Gastrocnemius medialis (tissue), 4 donors: ENCODE measurements at regions not wholly inside any gene's neighbourhood (a gene's known extent, or its start where the extent isn't known, plus 50 kb on each side); places are given as distances from the start of the nearest gene placed in this dataset.

Experiments used
- ATAC-seq, 2 donors: fragments of 150-250 bp; one replicate each; pipeline ENCODE4 v1.9.1; 2016
- DNase-seq, 2 donors: peaks; one replicate each; pipeline ENCODE4 v3.0.0-alpha.2; 2019
- H3K27ac ChIP-seq, 4 donors: fragments of 200-600 bp; sonication (generic); 1 replicate in 1 of 4; 2 replicates in 3 of 4; pipeline ENCODE4 v1.5.1; 2016 to 2018; ENCODE audit warnings: mild to moderate bottlenecking in 2 of 4, moderate library complexity in 1 of 4
- H3K27me3 ChIP-seq, 3 donors: fragments of 200-600 bp; sonication (generic) in 2 of 3; 1 replicate in 1 of 3; 2 replicates in 2 of 3; pipeline versions ENCODE4 v1.5.1 to v1.6.0; 2016 to 2019; ENCODE audit warnings: mild to moderate bottlenecking in 1 of 3, moderate library complexity in 1 of 3
- H3K36me3 ChIP-seq, 2 donors: fragments of 200-600 bp; sonication (generic) in 1 of 2; one replicate each; pipeline ENCODE4 v1.5.1; 2017 to 2018
- H3K4me1 ChIP-seq, 2 donors: fragments of 200-600 bp; sonication (generic) in 1 of 2; one replicate each; pipeline ENCODE4 v1.5.1; 2016 to 2017; ENCODE audit warnings: mild to moderate bottlenecking in 2 of 2
- H3K4me3 ChIP-seq, 4 donors: fragments of 200-600 bp; sonication (generic) in 3 of 4; 1 replicate in 1 of 4; 2 replicates in 3 of 4; pipeline ENCODE4 v1.5.1; 2016 to 2019; ENCODE audit warnings: mild to moderate bottlenecking in 2 of 4
- H3K9me3 ChIP-seq, 3 donors: fragments of 200-600 bp; sonication (generic) in 2 of 3; 1 replicate in 1 of 3; 2 replicates in 2 of 3; pipeline ENCODE4 v1.5.1; 2016 to 2019
- POLR2A ChIP-seq, 2 donors: fragments of 450-650 bp; IDR thresholded peaks; one replicate each; pipeline ENCODE4 v1.6.1; 2017; ENCODE audit warnings: antibody characterized with exemption in 2 of 2, mild to moderate bottlenecking in 2 of 2, moderate library complexity in 2 of 2
- in situ Hi-C, 4 donors: fragments of 200-750 bp; cut with MboI; loops; one replicate each; pipeline versions ENCODE4 v1.15.0 to v1.8.0; 2017; ENCODE audit warnings: low sequenced_read_pairs in 4 of 4
- intact Hi-C: fragments of 100-400 bp; cut with DNase I; formaldehyde crosslinking; loops from one replicate; pipeline ENCODE4 v1.15.1; 2023; ENCODE audit warnings: low total_unique reads
- TF ChIP-seq, protein P1 (sequence below), 5 experiments: fragments of 450-650 bp in 3 of 5; fragments of 200-600 bp in 2 of 5; sonication (generic) in 2 of 5; IDR thresholded peaks in 4 of 5; conservative IDR thresholded peaks in 1 of 5; 1 replicate in 4 of 5; 2 replicates in 1 of 5; pipeline ENCODE4 v1.5.1; 2016 to 2019; ENCODE audit warnings: antibody characterized with exemption in 5 of 5, mild to moderate bottlenecking in 3 of 5, moderate library complexity in 3 of 5

DNA sequence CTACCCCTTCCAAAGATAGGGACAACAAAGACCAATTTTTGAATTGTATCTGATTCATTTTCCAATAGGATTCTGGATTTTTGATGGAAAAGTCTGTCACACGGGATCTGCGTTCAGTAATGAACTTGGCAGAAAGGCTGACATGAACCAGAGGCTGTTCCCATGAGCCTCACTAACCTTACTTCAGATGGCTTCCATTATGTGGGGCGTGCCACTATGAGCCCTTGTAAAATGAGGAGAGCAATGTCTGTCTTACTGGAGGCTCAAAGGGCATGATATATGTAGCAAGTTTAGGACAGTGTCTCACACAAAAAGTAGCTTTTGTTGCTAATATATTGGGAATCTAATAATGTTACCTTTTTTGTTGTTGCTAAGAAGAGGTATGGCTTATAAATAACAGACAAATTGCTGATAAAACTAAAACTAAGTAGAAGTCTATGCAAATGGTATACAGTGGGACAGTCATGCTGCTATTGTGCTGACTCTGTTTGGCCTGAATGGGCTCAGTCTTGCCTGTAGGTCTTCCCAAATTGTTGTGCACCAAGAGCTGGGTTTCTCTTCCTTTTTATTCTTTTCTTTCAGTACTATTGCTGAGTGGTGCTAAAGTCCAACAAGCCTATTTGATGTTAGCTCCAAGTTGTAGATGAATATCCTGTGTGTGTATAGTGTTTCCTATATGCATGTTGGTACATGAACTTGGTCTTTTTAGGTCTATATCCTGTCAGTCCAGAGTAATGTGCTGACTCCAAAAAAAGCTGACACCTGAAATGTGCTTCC is 132.1 kb downstream of the SPRY1 start:
- Histone ChIP-seq H3K9me3 (no peaks in the 10 kb centered on the region), H3K27me3 (no peaks in the 10 kb centered on the region), H3K27ac (no peak overlapping the region), H3K36me3 (no peaks in the 10 kb centered on the region), H3K4me1 (peaks cover 8 to 9% of the 10 kb centered on the region in 2 donors), H3K4me3 (no peak overlapping the region)
- in situ Hi-C loops (no loop called here), intact Hi-C loops (no loop called here)
- ATAC-seq (peak in 1 of 2 donors; percentile 30), DNase-seq (no peak)
- TF ChIP-seq, protein P1, sequence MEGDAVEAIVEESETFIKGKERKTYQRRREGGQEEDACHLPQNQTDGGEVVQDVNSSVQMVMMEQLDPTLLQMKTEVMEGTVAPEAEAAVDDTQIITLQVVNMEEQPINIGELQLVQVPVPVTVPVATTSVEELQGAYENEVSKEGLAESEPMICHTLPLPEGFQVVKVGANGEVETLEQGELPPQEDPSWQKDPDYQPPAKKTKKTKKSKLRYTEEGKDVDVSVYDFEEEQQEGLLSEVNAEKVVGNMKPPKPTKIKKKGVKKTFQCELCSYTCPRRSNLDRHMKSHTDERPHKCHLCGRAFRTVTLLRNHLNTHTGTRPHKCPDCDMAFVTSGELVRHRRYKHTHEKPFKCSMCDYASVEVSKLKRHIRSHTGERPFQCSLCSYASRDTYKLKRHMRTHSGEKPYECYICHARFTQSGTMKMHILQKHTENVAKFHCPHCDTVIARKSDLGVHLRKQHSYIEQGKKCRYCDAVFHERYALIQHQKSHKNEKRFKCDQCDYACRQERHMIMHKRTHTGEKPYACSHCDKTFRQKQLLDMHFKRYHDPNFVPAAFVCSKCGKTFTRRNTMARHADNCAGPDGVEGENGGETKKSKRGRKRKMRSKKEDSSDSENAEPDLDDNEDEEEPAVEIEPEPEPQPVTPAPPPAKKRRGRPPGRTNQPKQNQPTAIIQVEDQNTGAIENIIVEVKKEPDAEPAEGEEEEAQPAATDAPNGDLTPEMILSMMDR (IDR thresholded peaks at IDR 0.05 in 4 of 5, conservative IDR thresholded peaks at IDR 0.05 in 1 of 5): no peak
- TF ChIP-seq POLR2A (IDR thresholded peaks at IDR 0.05): no peak

DNA sequence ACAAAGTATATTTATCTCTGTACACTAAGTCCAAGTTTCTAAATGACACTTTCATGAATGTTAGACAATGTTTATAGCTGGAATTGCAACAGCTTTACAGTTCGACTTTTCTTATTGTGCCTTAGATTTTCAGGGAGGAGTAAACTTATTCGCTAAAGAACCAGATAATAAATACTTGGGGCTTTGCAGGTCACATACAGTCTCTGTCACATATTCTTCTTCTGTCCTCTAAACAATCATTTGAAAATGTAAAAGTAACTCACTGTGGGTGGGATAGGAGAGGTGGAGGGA is 132.6 kb downstream of the SPRY1 start:
- no peak for TF ChIP-seq POLR2A (IDR thresholded peaks at IDR 0.05)
- TF ChIP-seq, protein P1 (IDR thresholded peaks at IDR 0.05 in 4 of 5, conservative IDR thresholded peaks at IDR 0.05 in 1 of 5): no peak
- Histone ChIP-seq H3K27me3 (no peaks in the 10 kb centered on the region), H3K27ac (no peak overlapping the region), H3K9me3 (no peaks in the 10 kb centered on the region), H3K36me3 (no peaks in the 10 kb centered on the region), H3K4me3 (no peak overlapping the region), H3K4me1 (peaks cover 8 to 9% of the 10 kb centered on the region in 2 donors)
- intact Hi-C loops: no loop called here
- in situ Hi-C loops: no loop called here
- no peak for ATAC-seq
- DNase-seq: no peak

DNA sequence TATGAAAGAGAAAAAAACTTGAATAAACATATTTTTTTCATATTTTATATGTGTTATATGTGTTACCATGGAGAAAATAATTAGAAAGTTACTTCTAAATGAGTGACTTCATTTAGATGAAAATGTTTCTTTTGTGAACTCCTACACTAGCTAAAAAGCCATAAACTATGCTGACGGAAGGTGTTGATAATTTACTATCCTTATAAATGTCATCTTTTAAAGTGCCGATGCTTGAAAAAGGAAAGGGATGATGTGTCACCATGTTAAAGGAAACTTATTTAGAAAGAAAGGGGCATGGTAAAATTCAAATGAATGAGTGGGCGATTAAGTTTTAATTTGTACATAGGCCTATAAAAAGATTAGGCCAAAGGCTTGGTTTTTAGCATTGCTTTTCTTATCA is 133.8 kb downstream of the SPRY1 start:
- no peaks in the 10 kb centered on the region for H3K27me3 ChIP-seq
- H3K4me3 ChIP-seq: no peak overlapping the region
- peaks cover 8 to 9% of the 10 kb centered on the region in 2 donors for H3K4me1 ChIP-seq
- DNase-seq (no peak), ATAC-seq (no peak)
- H3K36me3 ChIP-seq: no peaks in the 10 kb centered on the region
- no peaks in the 10 kb centered on the region for H3K9me3 ChIP-seq
- intact Hi-C loops: no loop called here
- no peak overlapping the region for H3K27ac ChIP-seq
- TF ChIP-seq, protein P1 (IDR thresholded peaks at IDR 0.05 in 4 of 5, conservative IDR thresholded peaks at IDR 0.05 in 1 of 5): no peak
- TF ChIP-seq POLR2A (IDR thresholded peaks at IDR 0.05): no peak
- in situ Hi-C loops: no loop called here

DNA sequence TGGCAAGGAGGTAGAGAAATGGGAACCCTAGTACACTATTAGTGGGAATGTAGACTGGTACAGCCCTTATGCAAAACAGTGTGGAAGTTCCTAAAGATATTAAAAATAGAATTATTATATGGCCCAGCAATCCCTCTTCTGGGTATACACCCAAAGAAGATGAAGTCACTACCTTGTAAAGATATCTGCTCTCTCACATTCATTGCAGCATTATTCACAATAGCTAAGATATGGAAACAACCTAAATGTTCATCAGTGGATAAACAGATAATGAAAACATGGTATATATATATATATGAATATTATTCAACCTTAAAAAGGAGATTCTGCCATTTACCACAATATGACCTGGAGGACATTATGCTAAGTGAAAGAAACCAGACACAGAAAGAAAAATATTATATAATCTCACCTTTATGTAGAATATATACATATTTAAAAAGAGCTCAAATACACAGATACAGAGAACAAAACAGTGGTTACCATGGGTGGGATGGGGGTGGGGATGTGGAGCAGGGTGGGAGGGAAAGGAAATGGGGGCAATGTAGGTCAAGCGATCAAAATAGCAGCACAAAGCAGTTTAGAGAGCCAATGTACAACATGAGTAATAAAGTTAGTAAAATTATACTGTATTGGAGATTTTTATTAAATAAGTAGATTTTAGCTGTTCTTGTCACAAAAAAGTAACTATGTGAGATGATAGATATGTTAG is 138.6 kb downstream of the SPRY1 start:
- ATAC-seq (no peak), DNase-seq (no peak)
- Histone ChIP-seq H3K9me3 (no peaks in the 10 kb centered on the region), H3K27ac (no peak overlapping the region), H3K27me3 (no peaks in the 10 kb centered on the region), H3K36me3 (no peaks in the 10 kb centered on the region), H3K4me1 (no peaks in the 10 kb centered on the region), H3K4me3 (no peak overlapping the region)
- in situ Hi-C loops: no loop called here
- no peak for TF ChIP-seq POLR2A (IDR thresholded peaks at IDR 0.05)
- TF ChIP-seq, protein P1 (IDR thresholded peaks at IDR 0.05 in 4 of 5, conservative IDR thresholded peaks at IDR 0.05 in 1 of 5): no peak
- intact Hi-C loops: no loop called here
